GM12874 (cell line): ENCODE measurements at regions not wholly inside any gene's neighbourhood (a gene's known extent, or its start where the extent isn't known, plus 50 kb on each side); places are given as distances from the start of the nearest gene placed in this dataset.

Experiments used
- TF ChIP-seq, protein P1 (sequence below): IDR thresholded peaks from 2 replicates; pipeline ENCODE4 v1.5.1; 2011; ENCODE audit warnings: low read depth, mild to moderate bottlenecking, control low read depth, low read length, moderate library complexity; ENCODE audit not compliant: insufficient read depth

DNA sequence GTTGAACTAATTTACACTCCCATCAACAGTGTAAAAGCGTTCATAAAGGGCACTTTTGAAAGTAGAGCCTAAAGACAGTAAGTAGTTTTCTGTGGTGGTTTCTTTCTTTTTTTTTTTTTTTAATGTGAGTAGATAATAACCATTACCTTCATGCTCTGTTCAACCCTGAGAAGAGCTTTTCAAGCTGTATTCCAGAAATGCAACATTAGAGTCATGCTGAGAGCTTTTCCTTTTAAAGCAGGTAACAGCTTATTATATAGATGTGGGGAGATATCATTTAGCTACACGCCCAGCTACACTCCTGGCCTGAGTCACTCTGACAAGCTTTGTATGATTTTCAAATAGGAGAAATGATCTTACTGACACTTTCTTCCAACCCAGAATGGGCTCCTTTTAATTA is 96.2 kb upstream of the ARHGEF26 start:
- TF ChIP-seq, protein P1, sequence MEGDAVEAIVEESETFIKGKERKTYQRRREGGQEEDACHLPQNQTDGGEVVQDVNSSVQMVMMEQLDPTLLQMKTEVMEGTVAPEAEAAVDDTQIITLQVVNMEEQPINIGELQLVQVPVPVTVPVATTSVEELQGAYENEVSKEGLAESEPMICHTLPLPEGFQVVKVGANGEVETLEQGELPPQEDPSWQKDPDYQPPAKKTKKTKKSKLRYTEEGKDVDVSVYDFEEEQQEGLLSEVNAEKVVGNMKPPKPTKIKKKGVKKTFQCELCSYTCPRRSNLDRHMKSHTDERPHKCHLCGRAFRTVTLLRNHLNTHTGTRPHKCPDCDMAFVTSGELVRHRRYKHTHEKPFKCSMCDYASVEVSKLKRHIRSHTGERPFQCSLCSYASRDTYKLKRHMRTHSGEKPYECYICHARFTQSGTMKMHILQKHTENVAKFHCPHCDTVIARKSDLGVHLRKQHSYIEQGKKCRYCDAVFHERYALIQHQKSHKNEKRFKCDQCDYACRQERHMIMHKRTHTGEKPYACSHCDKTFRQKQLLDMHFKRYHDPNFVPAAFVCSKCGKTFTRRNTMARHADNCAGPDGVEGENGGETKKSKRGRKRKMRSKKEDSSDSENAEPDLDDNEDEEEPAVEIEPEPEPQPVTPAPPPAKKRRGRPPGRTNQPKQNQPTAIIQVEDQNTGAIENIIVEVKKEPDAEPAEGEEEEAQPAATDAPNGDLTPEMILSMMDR = no peak

- TF ChIP-seq, protein P1 = no peak
These were observed 91.3 kb upstream of the ARHGEF26 start for GRCh38 chr3:154029926-154030325.

DNA sequence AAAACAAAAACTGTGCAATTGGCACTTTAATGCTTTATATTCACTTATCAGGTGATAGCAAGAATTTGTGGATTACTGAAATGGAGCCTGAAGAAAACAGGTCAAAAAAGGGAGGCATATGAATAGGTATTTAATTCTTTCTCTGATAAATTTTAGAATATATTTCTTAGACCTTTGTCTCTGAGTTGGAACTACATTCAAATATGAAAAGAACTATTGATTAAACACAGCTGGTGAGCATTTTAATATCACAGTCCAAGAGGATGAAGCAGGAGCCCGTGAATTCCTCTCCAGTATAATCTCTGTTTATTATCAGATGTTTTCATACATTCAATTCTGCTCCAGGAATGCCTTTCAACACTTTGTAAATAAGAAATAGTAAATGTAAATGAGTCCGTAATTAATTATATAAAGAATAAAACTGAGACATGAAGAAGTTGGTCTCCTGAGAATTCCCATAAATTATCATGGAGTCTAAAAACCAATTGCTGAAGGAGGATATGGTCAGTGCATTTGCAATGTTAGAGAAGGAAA is 86.3 kb upstream of the ARHGEF26 start:
- TF ChIP-seq, protein P1 = no peak

- TF ChIP-seq, protein P1 = 0 out of 2 replicates have a peak, but pooled peaks have one; percentile 6
These were observed 80.9 kb upstream of the ARHGEF26 start for GRCh38 chr3:154040283-154040682.

- TF ChIP-seq, protein P1 = no peak
These were observed 76.5 kb upstream of the ARHGEF26 start for GRCh38 chr3:154044671-154045070.

- TF ChIP-seq, protein P1 = no peak
These were observed 71.0 kb upstream of the ARHGEF26 start for GRCh38 chr3:154050216-154050615.

DNA sequence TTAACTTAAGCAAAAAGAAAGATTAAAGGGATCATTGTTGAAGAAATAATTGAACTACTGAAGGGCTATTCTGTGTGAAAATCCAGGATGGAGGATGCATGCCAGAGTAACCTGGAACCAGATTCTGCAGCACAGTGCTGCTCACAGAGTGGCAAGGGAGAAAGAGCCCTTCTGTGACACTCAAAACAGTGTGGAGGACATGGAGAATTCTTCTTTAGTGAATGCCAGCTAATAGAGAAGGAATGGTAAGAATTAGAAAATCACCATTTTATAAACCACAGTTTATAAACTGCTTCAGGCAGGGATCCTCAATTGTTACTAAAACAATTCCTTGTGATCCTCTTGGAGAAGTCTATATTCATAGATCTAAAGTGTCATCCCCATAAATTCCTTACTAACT is 70.4 kb upstream of the ARHGEF26 start:
- TF ChIP-seq, protein P1 = no peak
